ENCODE measurements at regions not wholly inside any gene's neighbourhood (a gene's known extent, or its start where the extent isn't known, plus 50 kb on each side); places are given as distances from the start of the nearest gene placed in this dataset.
"Not testable (repeated sequence)": the region's sequence is repeated elsewhere in the genome, so short reads cannot be mapped to it uniquely, and the experiment has no call there.

- no peak for DNase-seq (ENCODE audit: low read depth in 1 of 2, low spot score in 1 of 2)
Observed at GRCh38 chr10:8305876-8306652, 251.6 kb downstream of the GATA3 start.

- DNase-seq (ENCODE audit: low read depth in 1 of 2, low spot score in 1 of 2): no peak
Observed at GRCh38 chr10:8306685-8307364, 252.3 kb downstream of the GATA3 start.

- no peak for DNase-seq (ENCODE audit: low read depth in 1 of 2, low spot score in 1 of 2)
Observed at GRCh38 chr10:8310930-8311329, 256.4 kb downstream of the GATA3 start.

- no peak for DNase-seq (ENCODE audit: low read depth in 1 of 2, low spot score in 1 of 2)
Observed at GRCh38 chr10:8311526-8312070, 257.1 kb downstream of the GATA3 start.

GRCh38 chr10:8312079-8312478, 257.6 kb downstream of the GATA3 start:
- DNase-seq (ENCODE audit: low read depth in 1 of 2, low spot score in 1 of 2): no peak

- DNase-seq (ENCODE audit: low read depth in 1 of 2, low spot score in 1 of 2): no peak
Observed at GRCh38 chr10:8312781-8313180, 258.3 kb downstream of the GATA3 start.

- DNase-seq (ENCODE audit: low read depth in 1 of 2, low spot score in 1 of 2): no peak
Observed at GRCh38 chr10:8314486-8314885, 260.0 kb downstream of the GATA3 start.

GRCh38 chr10:8315619-8316021, 261.1 kb downstream of the GATA3 start:
- no peak for DNase-seq (ENCODE audit: low read depth in 1 of 2, low spot score in 1 of 2)

GRCh38 chr10:8316284-8316683, 261.8 kb downstream of the GATA3 start:
- DNase-seq (ENCODE audit: low read depth in 1 of 2, low spot score in 1 of 2): no peak

- DNase-seq (ENCODE audit: low read depth in 1 of 2, low spot score in 1 of 2): not testable (repeated sequence)
Observed at GRCh38 chr10:8318429-8318828, 263.9 kb downstream of the GATA3 start.

- DNase-seq (ENCODE audit: low read depth in 1 of 2, low spot score in 1 of 2): no peak
Observed at GRCh38 chr10:8318956-8319355, 264.5 kb downstream of the GATA3 start.

- no peak for DNase-seq (ENCODE audit: low read depth in 1 of 2, low spot score in 1 of 2)
Observed at GRCh38 chr10:8319704-8320103, 265.2 kb downstream of the GATA3 start.

GRCh38 chr10:8321990-8322389, 267.5 kb downstream of the GATA3 start:
- DNase-seq (ENCODE audit: low read depth in 1 of 2, low spot score in 1 of 2): no peak

- no peak for DNase-seq (ENCODE audit: low read depth in 1 of 2, low spot score in 1 of 2)
Observed at GRCh38 chr10:8323428-8324054, 269.1 kb downstream of the GATA3 start.

GRCh38 chr10:8325024-8325980, 270.8 kb downstream of the GATA3 start:
- DNase-seq (ENCODE audit: low read depth in 1 of 2, low spot score in 1 of 2): no peak

GRCh38 chr10:8326396-8327139, 272.1 kb downstream of the GATA3 start:
- no peak for DNase-seq (ENCODE audit: low read depth in 1 of 2, low spot score in 1 of 2)

- DNase-seq (ENCODE audit: low read depth in 1 of 2, low spot score in 1 of 2): no peak
Observed at GRCh38 chr10:8327140-8327423, 272.6 kb downstream of the GATA3 start.

GRCh38 chr10:8331387-8331786, 276.9 kb downstream of the GATA3 start:
- DNase-seq (ENCODE audit: low read depth in 1 of 2, low spot score in 1 of 2): no peak

GRCh38 chr10:8331896-8332729, 277.6 kb downstream of the GATA3 start:
- DNase-seq (ENCODE audit: low read depth in 1 of 2, low spot score in 1 of 2): peak; percentile 46 to 62
